SJCRH30 (cell line): ENCODE measurements at regions not wholly inside any gene's neighbourhood (a gene's known extent, or its start where the extent isn't known, plus 50 kb on each side); places are given as distances from the start of the nearest gene placed in this dataset.

Experiments used
- DNase-seq, 2 experiments: peaks; one replicate each; pipeline ENCODE4 v3.0.0-alpha.2; 2015 to 2020
- H3K27ac ChIP-seq: fragments of 250-450 bp; sonication (Bioruptor Pico); 2 replicates; pipeline ENCODE4 v1.5.1; 2020; ENCODE audit warnings: mild to moderate bottlenecking, moderate library complexity
- H3K27me3 ChIP-seq: fragments of 250-450 bp; sonication (Bioruptor Pico); 2 replicates; pipeline ENCODE4 v1.5.1; 2020; ENCODE audit warnings: mild to moderate bottlenecking, moderate library complexity
- H3K36me3 ChIP-seq: fragments of 250-450 bp; sonication (Bioruptor Pico); 2 replicates; pipeline ENCODE4 v1.5.1; 2020; ENCODE audit warnings: mild to moderate bottlenecking, moderate library complexity
- H3K4me1 ChIP-seq: fragments of 250-450 bp; sonication (Bioruptor Pico); 2 replicates; pipeline ENCODE4 v1.5.1; 2020; ENCODE audit warnings: mild to moderate bottlenecking, moderate library complexity
- H3K4me3 ChIP-seq: fragments of 250-450 bp; sonication (Bioruptor Pico); 2 replicates; pipeline ENCODE4 v1.5.1; 2020; ENCODE audit warnings: mild to moderate bottlenecking, moderate library complexity
- H3K9me3 ChIP-seq: fragments of 250-450 bp; sonication (Bioruptor Pico); replicated peaks from 2 replicates; pipeline ENCODE4 v1.5.1; 2020; ENCODE audit warnings: mild to moderate bottlenecking, moderate library complexity

DNA sequence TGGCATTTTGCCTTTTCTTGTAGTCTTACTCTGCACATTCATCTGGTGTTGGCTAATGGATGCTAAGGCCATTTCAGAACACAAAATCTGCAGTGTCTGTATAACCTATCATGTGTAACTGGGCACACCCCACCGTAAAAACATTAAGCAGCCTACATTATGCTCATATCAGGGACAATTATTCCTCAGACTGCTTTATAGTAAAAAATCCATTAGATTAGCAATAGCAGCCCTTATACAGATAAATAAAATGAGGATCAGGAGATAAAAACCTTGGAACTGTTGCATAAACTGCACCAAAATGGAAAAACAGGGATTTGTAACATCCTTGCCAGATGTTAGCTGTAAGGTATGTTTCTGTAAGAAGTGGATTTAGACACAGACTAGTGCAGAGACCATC lies 288.8 kb downstream of the HS3ST1 start:
- H3K4me1 ChIP-seq, result no peaks in the 10 kb centered on the region
- H3K9me3 ChIP-seq, result no peaks in the 10 kb centered on the region
- DNase-seq, result no peak
- no peak overlapping the region for H3K4me3 ChIP-seq
- no peak overlapping the region for H3K27ac ChIP-seq
- H3K27me3 ChIP-seq, result no peaks in the 10 kb centered on the region
- H3K36me3 ChIP-seq, result no peaks in the 10 kb centered on the region

DNA sequence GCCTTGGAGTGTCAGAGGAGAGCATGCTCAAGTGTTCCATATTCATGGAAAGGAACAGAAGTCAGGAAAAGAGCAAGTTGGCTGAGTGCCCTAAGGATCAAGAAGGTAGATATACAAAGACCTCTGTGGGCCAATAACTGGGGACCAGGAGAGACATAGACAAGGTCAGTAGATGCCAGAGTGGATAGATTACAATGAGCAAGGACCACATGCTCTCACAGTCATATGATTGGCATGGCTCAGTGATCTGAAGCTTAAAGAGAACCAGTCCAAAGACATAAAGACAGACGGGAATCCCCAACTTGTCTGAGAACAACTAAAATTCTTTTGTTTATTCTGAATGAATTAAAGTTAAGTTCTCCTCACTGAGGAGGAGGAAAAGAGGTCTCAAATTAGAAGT lies 289.7 kb downstream of the HS3ST1 start:
- Histone ChIP-seq H3K27ac (no peak overlapping the region), H3K27me3 (no peaks in the 10 kb centered on the region), H3K36me3 (no peaks in the 10 kb centered on the region), H3K9me3 (no peaks in the 10 kb centered on the region), H3K4me1 (no peaks in the 10 kb centered on the region), H3K4me3 (no peak overlapping the region)
- no peak for DNase-seq

DNA sequence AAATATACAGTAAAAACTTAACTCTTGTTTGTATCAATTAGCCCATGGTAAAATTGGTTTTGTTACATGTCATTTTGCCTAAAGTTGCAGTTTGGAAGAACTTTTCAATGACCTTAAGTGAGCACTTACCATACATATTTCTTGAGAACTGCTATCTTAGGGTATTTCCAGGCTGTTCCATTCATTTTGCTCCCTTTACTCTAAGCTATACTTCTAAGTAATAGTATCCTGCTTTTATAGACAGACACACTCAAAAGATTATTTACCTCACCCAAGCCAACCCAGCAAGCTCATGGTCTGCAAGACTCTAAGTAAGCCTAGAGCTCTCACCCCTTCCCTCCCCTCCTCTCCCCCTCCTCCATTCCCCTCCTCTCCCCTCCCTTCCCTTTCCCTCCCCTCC lies 294.0 kb downstream of the HS3ST1 start:
- no peak for DNase-seq

DNA sequence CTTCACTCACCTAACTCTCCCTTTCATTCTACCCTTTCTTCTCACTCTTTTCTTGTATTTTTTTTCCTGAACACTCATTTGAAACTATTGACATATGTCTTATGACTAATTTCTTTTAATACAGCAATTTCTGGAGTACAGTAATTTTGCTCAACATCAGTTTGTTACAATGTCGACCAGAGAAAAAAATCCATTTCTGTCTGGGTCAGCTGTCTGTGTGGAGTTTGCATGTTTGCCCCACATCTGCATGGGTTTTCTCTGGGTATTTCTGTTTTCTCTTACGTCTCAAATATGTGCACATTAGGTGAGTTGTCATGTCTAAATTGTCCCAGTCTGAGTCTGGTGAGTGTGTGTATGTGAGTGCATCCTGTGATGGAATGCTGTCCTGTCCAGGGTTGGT lies 294.8 kb downstream of the HS3ST1 start:
- Histone ChIP-seq H3K27ac (no peak overlapping the region), H3K4me3 (no peak overlapping the region), H3K27me3 (no peaks in the 10 kb centered on the region), H3K4me1 (no peaks in the 10 kb centered on the region), H3K9me3 (no peaks in the 10 kb centered on the region), H3K36me3 (no peaks in the 10 kb centered on the region)
- no peak for DNase-seq

More for the DNA sequence above, 294.0 kb downstream of the HS3ST1 start:
- Histone ChIP-seq H3K36me3 (no peaks in the 10 kb centered on the region), H3K27me3 (no peaks in the 10 kb centered on the region), H3K27ac (no peak overlapping the region), H3K4me3 (no peak overlapping the region), H3K4me1 (no peaks in the 10 kb centered on the region), H3K9me3 (no peaks in the 10 kb centered on the region)

DNA sequence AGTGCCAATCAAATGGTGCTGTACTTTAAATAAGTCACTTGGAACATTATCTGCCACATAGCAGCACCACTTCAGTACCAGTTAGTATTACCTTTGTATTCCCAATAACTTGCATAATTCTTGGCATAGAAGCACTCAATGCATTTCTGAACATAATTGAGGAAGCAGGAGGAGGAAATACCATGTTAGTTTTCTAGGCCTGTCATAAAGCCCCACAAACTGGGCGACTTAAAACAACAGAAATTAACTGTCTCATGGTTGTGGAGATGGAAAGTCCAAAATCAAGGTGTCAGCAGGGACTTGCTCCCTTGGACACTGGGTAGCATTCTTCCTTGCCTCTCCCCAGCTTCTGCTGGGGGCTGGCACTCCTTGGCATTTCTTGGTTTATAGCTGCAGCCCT lies 296.2 kb downstream of the HS3ST1 start:
- no peaks in the 10 kb centered on the region for H3K9me3 ChIP-seq
- no peaks in the 10 kb centered on the region for H3K4me1 ChIP-seq
- H3K27me3 ChIP-seq, result no peaks in the 10 kb centered on the region
- H3K27ac ChIP-seq, result no peak overlapping the region
- DNase-seq, result no peak
- no peak overlapping the region for H3K4me3 ChIP-seq
- no peaks in the 10 kb centered on the region for H3K36me3 ChIP-seq

DNA sequence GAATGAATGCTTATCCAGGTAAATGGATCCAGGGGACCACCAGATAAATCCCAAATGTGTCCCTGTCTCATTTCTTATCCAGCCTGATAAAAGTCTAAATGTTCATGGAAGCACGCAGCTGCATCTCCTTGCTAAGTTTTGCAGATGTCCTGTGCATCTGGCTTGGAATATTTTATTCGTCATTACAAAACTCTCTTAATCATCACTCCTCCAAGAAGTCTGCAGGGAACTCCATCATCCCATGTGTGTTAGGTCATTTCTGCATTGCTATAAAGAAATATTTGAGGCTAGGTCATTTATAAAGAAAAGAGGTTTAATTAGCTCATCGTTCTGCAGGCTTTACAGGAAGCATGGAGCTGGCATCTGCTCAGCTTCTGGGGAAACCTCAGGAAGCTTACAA lies 297.2 kb downstream of the HS3ST1 start:
- no peaks in the 10 kb centered on the region for H3K9me3 ChIP-seq
- H3K4me1 ChIP-seq, result no peaks in the 10 kb centered on the region
- H3K27ac ChIP-seq, result no peak overlapping the region
- no peaks in the 10 kb centered on the region for H3K27me3 ChIP-seq
- no peak overlapping the region for H3K4me3 ChIP-seq
- no peak for DNase-seq
- no peaks in the 10 kb centered on the region for H3K36me3 ChIP-seq

DNA sequence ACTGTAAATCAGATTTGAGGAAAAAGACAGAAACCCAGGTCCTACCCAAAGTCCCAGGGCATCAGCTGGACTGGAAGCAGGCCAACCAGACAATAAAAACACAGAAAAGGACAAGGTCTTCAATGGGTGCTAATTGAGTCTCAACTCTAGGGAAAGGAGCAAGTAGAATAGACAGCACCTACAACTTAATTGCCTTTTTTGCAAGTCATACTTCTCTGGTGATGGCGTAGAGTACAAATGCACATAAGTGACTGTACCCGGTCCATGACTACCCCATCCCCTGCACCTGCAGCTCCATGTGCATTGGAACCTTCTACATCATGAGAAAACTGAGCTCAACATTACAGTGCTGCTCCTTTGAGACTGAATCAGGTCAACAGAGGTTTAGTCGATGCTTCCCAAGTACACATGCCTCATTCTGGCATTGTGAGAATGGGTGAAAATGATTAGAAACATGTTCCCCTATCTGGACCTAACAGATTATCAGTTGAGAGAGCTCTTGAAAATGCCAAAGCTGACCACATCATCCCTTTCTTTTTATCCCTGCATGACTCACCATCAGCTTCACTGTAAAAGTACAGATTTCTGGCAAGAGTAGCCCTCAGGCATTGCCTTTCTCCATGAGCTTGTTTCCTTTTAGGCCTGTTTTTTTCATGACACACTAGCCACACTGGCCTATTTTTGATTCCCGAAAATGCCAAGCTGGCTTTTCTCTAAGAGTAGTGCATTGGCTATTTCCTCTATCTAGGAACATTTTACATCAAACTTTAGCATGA lies 298.3 kb downstream of the HS3ST1 start:
- Histone ChIP-seq H3K4me1 (no peaks in the 10 kb centered on the region), H3K36me3 (no peaks in the 10 kb centered on the region), H3K27me3 (no peaks in the 10 kb centered on the region), H3K9me3 (no peaks in the 10 kb centered on the region), H3K27ac (no peak overlapping the region), H3K4me3 (no peak overlapping the region)
- no peak for DNase-seq

DNA sequence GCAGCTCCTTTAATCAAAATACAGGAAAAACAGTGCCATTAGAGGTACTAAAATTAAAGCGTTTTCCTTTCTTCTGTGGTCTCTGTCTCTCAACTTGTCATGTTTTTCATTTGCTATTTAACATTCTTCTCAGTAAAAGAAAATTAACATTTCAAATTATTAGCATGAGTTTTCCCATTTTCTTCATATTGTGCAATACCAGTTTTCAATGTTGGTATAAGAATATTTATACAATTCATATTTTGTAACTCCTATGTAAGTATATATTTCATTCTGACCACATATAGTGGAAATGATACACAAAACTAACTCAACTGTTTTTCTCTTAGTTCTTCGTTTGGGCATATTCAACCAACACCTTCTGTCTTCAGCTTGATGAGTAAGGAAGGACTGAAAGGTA lies 308.3 kb downstream of the HS3ST1 start:
- no peaks in the 10 kb centered on the region for H3K4me1 ChIP-seq
- no peak overlapping the region for H3K4me3 ChIP-seq
- no peaks in the 10 kb centered on the region for H3K36me3 ChIP-seq
- no peak for DNase-seq
- H3K27ac ChIP-seq, result no peak overlapping the region
- H3K9me3 ChIP-seq, result no peaks in the 10 kb centered on the region
- H3K27me3 ChIP-seq, result no peaks in the 10 kb centered on the region

DNA sequence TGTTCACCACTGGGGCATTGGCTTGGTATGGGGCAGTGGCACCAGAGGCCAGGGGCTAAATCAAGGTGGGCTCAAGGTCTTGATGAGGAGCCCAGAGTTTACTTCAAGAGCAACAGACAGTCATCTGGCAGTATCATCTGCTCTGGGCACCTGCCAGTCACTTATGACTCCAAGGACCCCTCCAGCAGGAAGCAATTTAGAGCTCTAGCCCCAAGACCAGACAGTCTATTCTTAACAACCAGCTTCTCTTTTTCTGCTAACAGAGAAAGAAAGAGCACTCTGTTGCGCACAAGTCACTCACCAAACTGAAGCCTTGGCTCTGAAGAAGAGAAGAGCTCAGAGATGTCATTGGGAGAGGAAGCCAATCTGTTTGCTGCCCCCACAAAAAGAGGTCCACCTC lies 309.2 kb downstream of the HS3ST1 start:
- no peak overlapping the region for H3K4me3 ChIP-seq
- H3K27ac ChIP-seq, result no peak overlapping the region
- H3K27me3 ChIP-seq, result no peaks in the 10 kb centered on the region
- no peak for DNase-seq
- no peaks in the 10 kb centered on the region for H3K9me3 ChIP-seq
- H3K4me1 ChIP-seq, result no peaks in the 10 kb centered on the region
- H3K36me3 ChIP-seq, result no peaks in the 10 kb centered on the region

DNA sequence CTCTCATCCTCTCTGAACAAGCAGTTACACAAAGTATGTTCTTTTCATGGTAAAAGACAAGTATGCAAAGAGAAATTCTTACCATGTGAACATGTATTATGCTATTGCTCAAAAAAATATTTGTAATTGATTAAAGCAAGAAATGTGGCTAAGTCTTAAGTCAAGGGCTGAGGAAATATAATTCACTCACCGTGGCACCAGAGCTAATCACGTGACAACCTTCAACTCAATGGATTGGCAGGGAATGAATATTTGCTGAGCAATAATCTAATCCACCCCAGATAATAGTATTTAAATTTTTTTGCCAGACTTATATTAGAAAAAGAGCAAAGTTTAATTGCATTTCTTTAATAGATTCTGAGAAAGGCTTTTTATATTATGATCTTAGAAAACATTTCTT lies 310.2 kb downstream of the HS3ST1 start:
- H3K27me3 ChIP-seq, result no peaks in the 10 kb centered on the region
- H3K27ac ChIP-seq, result no peak overlapping the region
- no peaks in the 10 kb centered on the region for H3K4me1 ChIP-seq
- no peaks in the 10 kb centered on the region for H3K9me3 ChIP-seq
- H3K4me3 ChIP-seq, result no peak overlapping the region
- DNase-seq, result no peak
- no peaks in the 10 kb centered on the region for H3K36me3 ChIP-seq

DNA sequence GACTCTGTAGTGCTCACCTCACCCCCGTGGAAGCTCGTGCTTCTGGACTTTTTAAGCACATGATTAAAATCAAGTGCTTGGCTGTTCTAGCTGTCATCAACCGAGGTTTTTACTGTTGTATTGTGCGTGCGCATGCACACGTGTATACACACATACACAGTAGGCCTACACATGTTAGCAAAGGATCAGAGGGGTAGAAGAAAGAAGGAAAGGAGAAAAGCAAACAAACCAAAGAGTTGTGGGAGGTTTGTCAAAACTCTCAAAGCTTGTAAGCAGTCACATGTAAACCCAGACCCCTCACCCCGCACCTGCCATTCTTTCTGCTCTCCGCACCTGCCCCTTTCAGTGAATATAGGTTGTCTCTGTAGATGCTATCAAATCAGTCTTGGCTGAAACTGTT lies 311.8 kb downstream of the HS3ST1 start:
- DNase-seq, result no peak
- Histone ChIP-seq H3K36me3 (no peaks in the 10 kb centered on the region), H3K9me3 (no peaks in the 10 kb centered on the region), H3K4me1 (no peaks in the 10 kb centered on the region), H3K27ac (no peak overlapping the region), H3K4me3 (no peak overlapping the region), H3K27me3 (no peaks in the 10 kb centered on the region)

DNA sequence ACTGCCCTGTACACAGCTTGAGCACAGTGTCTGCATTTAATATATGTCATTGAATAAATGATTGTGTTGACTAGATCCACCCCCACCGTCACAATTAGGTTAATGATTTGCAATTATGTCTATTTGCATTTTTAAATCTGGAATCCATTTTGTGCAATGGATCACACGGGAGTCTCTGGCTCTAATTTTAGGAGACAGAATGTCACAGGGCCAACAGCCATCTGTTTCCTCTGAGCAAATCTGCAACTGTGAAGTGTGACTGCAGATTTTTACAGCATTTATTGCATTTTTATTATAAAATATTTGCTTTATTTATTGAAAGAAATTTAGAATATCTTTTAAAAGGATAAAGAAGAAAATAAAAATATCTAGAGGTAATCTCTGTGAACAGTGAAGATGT lies 316.8 kb downstream of the HS3ST1 start:
- Histone ChIP-seq H3K9me3 (no peaks in the 10 kb centered on the region), H3K36me3 (no peaks in the 10 kb centered on the region), H3K27me3 (no peaks in the 10 kb centered on the region), H3K4me3 (no peak overlapping the region), H3K4me1 (no peaks in the 10 kb centered on the region), H3K27ac (no peak overlapping the region)
- DNase-seq, result no peak

DNA sequence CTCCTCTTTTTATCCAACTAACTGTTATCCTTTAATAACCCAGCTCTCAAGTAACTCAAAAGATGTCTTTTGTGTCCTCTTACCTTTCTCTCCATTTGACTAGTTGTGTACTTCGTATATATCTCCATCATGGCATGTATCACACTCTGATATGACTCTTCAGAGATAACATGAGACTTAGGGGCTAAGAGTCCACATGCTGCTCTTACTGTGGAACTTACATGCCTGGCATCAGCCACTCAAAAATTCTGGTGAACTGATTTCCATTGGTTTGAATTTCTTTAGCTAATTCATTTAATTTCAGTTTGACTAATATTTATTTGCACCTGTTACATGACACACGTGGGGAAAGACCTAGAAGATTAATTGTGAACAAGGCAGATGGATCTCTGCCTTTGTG lies 317.3 kb downstream of the HS3ST1 start:
- no peak for DNase-seq
- H3K9me3 ChIP-seq, result no peaks in the 10 kb centered on the region
- no peak overlapping the region for H3K27ac ChIP-seq
- H3K27me3 ChIP-seq, result no peaks in the 10 kb centered on the region
- no peaks in the 10 kb centered on the region for H3K36me3 ChIP-seq
- H3K4me1 ChIP-seq, result no peaks in the 10 kb centered on the region
- no peak overlapping the region for H3K4me3 ChIP-seq

DNA sequence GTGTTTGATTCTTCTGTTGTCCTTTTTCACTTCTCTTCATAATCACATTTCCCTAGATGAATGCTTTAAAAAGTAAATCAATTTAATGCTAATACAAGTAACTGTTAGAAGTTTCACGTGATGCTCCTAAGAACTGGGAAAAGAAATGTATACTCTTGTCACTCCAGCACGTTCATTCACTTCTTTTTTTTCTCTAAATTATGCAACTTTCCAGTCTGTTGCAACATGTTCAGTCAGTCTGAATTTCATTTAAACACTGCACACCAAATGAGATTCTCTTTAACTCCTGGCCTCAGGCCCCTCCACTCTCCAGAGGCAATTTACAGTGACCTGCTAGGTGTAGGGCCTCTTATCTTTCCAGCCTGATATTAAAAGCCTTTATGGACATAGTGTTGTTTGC lies 321.9 kb downstream of the HS3ST1 start:
- Histone ChIP-seq H3K27ac (no peak overlapping the region), H3K27me3 (no peaks in the 10 kb centered on the region), H3K4me1 (no peaks in the 10 kb centered on the region), H3K36me3 (no peaks in the 10 kb centered on the region), H3K9me3 (no peaks in the 10 kb centered on the region), H3K4me3 (no peak overlapping the region)
- DNase-seq, result no peak

DNA sequence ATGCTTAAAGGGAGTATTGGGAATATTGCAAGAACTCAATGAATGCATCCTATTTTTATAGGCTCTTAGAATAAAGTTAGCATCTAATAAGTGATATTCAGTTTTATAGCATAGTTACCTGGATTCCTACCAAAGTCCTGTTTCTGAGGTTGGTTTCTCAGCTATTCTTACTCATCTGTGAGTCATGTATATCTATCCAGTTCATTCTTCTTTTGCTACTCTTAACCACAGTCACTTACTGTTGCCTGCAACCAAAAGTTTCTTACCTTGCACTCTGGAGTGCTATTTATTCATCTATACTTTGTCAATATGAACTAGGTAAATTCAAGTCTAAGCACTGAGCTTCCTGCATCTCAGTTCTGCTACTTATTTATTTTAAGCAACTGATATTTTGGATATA lies 322.5 kb downstream of the HS3ST1 start:
- H3K4me3 ChIP-seq, result no peak overlapping the region
- H3K27me3 ChIP-seq, result no peaks in the 10 kb centered on the region
- no peak for DNase-seq
- H3K4me1 ChIP-seq, result no peaks in the 10 kb centered on the region
- H3K36me3 ChIP-seq, result no peaks in the 10 kb centered on the region
- H3K9me3 ChIP-seq, result no peaks in the 10 kb centered on the region
- H3K27ac ChIP-seq, result no peak overlapping the region

DNA sequence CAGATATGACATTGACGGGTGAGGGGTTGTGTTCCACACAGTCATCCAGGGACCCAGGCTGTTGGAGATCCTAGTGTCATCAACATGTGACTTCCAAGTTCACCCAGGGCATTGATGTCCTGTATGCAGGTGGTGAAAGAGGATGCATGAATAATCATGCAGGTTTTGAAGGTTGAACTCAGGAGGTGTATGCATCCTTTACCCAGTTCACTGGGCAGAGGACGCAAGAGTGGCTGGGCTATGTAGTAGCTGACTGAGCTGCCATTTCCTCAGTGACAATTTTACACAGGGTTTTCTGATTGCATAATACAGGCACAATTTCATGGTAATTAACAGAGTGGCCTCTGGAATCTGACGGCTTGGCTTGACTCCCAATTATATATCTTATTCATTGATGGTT lies 323.0 kb downstream of the HS3ST1 start:
- Histone ChIP-seq H3K27ac (no peak overlapping the region), H3K9me3 (no peaks in the 10 kb centered on the region), H3K4me3 (no peak overlapping the region), H3K36me3 (no peaks in the 10 kb centered on the region), H3K27me3 (no peaks in the 10 kb centered on the region), H3K4me1 (no peaks in the 10 kb centered on the region)
- DNase-seq, result no peak
